GM12892 (cell line): ENCODE measurements at regions not wholly inside any gene's neighbourhood (a gene's known extent, or its start where the extent isn't known, plus 50 kb on each side); places are given as distances from the start of the nearest gene placed in this dataset.

Source experiments
- POLR2A ChIP-seq: IDR thresholded peaks from 2 replicates; pipeline ENCODE4 v1.6.1; 2011; ENCODE audit warnings: low read depth, low read length, control low read depth
- POLR2AphosphoS5 ChIP-seq: IDR thresholded peaks from 2 replicates; pipeline ENCODE4 v1.6.1; 2011; ENCODE audit warnings: low read depth, low read length, control low read depth

GRCh38 chr2:19299032-19299431 is 59.4 kb downstream of the OSR1 start:
- TF ChIP-seq POLR2A: no peak
- TF ChIP-seq POLR2AphosphoS5: no peak
